ENCODE measurements at regions not wholly inside any gene's neighbourhood (a gene's known extent, or its start where the extent isn't known, plus 50 kb on each side); places are given as distances from the start of the nearest gene placed in this dataset.

- no peak overlapping the region for H4K5ac ChIP-seq (ENCODE audit: low read depth, low read length)
- no peak overlapping the region for H4K8ac ChIP-seq (ENCODE audit: low read depth in 2 of 2, low read length in 2 of 2)
Observed at GRCh38 chr2:16392647-16393499, 272.8 kb downstream of the CYRIA start.

More at GRCh38 chr2:16392647-16393499, 272.8 kb downstream of the CYRIA start:
- ATAC-seq (ENCODE audit: low read depth): no peak
- dilution Hi-C loops (cut with HindIII; ENCODE audit: low sequenced_read_pairs, unreplicated experiment) (no loop called here), intact Hi-C loops (cut with micrococcal nuclease) (no loop called here), in situ Hi-C loops (cut with MboI; ENCODE audit: low sequenced_read_pairs) (no loop called here)
- Histone ChIP-seq H2AFZ (replicated peaks; ENCODE audit: low read length, poor library complexity) (no peak overlapping the region), H3K27me3 (ENCODE audit: control insufficient read depth, insufficient read depth, low read length) (no peaks in the 10 kb centered on the region), H2BK15ac (ENCODE audit: low read depth, low read length) (no peak overlapping the region), H2AK5ac (ENCODE audit: low read depth, low read length) (no peak overlapping the region), H3K4me2 (ENCODE audit: low read depth, low read length) (no peak overlapping the region), H3K56ac (ENCODE audit: extremely low read depth, insufficient read depth, low read length) (no peak overlapping the region), H3K4ac (ENCODE audit: low read depth, low read length) (no peak overlapping the region), H3K18ac (ENCODE audit: low read depth, low read length) (no peak overlapping the region), H2AK9ac (replicated peaks; ENCODE audit: low read depth, low read length, poor library complexity) (no peak overlapping the region), H3K27ac (ENCODE audit: insufficient read depth, low read length) (no peak overlapping the region), H3K9me3 (ENCODE audit: control insufficient read depth, insufficient read depth, low read length) (peaks cover 36% of the 10 kb centered on the region), H3K79me1 (ENCODE audit: low read depth in 1 of 2, low read length in 2 of 2) (no peaks in the 10 kb centered on the region), H4K20me1 (ENCODE audit: insufficient read depth, low read length) (no peaks in the 10 kb centered on the region), H3K4me3 (ENCODE audit: insufficient read depth, low read depth, low read length) (no peak overlapping the region), H4K91ac (ENCODE audit: insufficient read depth, low read depth, low read length) (no peak overlapping the region), H2BK120ac (ENCODE audit: low read depth, low read length) (no peak overlapping the region), H3K14ac (replicated peaks; ENCODE audit: low read depth, low read length) (no peak overlapping the region), H3K9me1 (ENCODE audit: insufficient read depth, low read length) (no peaks in the 10 kb centered on the region), H2BK20ac (ENCODE audit: low read depth, low read length) (no peak overlapping the region), H3K9ac (ENCODE audit: low read depth, low read length) (no peak overlapping the region), H3K4me1 (ENCODE audit: control insufficient read depth, insufficient read depth, low read length) (no peaks in the 10 kb centered on the region), H3K36me3 (ENCODE audit: control insufficient read depth, insufficient read depth, low read length) (no peaks in the 10 kb centered on the region), H2BK5ac (ENCODE audit: low read depth, low read length, poor library complexity, severe bottlenecking) (no peak overlapping the region), H3K23ac (ENCODE audit: low read depth, low read length) (no peak overlapping the region)
- no peak for TF ChIP-seq CTCF (conservative IDR thresholded peaks at IDR 0.05; ENCODE audit: low read depth, low read length)
- BruUV-seq (replicated peaks): no TSS peak
- WGBS, 2 experiments (ENCODE audit: extremely low coverage in 2 of 2, insufficient read length in 1 of 2): 42% methylated on average over 9 of the region's 14 CpGs; no CpG with 5 or more reads in 1 of the 2 experiments
- no peak for DNase-seq
- POLR2A ChIA-PET (ENCODE audit: unreplicated experiment): no interaction called here
- CTCF ChIA-PET: no interaction called here

Measured in IMR-90 (cell line).